HL-60/S4 (cell line): ENCODE measurements at regions not wholly inside any gene's neighbourhood (a gene's known extent, or its start where the extent isn't known, plus 50 kb on each side); places are given as distances from the start of the nearest gene placed in this dataset.

Source experiments
- in situ Hi-C: fragments of 300-500 bp; cut with MboI; formaldehyde crosslinking; loops from 2 replicates; pipeline ENCODE4 v1.14.3; 2022; ENCODE audit warnings: low sequenced_read_pairs

- in situ Hi-C loops: no loop called here
Observed at GRCh38 chr13:85408415-85408814, 390.8 kb downstream of the SLITRK6 start.

- in situ Hi-C loops: no loop called here
Observed at GRCh38 chr13:85406269-85406975, 392.8 kb downstream of the SLITRK6 start.

GRCh38 chr13:85405316-85405897 lies 393.8 kb downstream of the SLITRK6 start:
- in situ Hi-C loops: no loop called here

GRCh38 chr13:85386424-85386823 lies 412.8 kb downstream of the SLITRK6 start:
- in situ Hi-C loops: no loop called here

GRCh38 chr13:85383291-85383690 lies 415.9 kb downstream of the SLITRK6 start:
- in situ Hi-C loops: no loop called here

GRCh38 chr13:85381082-85381481 lies 418.1 kb downstream of the SLITRK6 start:
- in situ Hi-C loops: no loop called here

GRCh38 chr13:85379991-85380390 lies 419.2 kb downstream of the SLITRK6 start:
- in situ Hi-C loops: no loop called here

- in situ Hi-C loops: no loop called here
Observed at GRCh38 chr13:85379433-85379832, 419.8 kb downstream of the SLITRK6 start.

- in situ Hi-C loops: no loop called here
Observed at GRCh38 chr13:85377783-85378182, 421.4 kb downstream of the SLITRK6 start.

- in situ Hi-C loops: no loop called here
Observed at GRCh38 chr13:85373322-85373721, 425.9 kb downstream of the SLITRK6 start.

- in situ Hi-C loops: no loop called here
Observed at GRCh38 chr13:85371254-85371653, 428.0 kb downstream of the SLITRK6 start.

- in situ Hi-C loops: no loop called here
Observed at GRCh38 chr13:85368686-85369085, 430.5 kb downstream of the SLITRK6 start.

- in situ Hi-C loops: no loop called here
Observed at GRCh38 chr13:85367887-85368286, 431.3 kb downstream of the SLITRK6 start.

GRCh38 chr13:85366759-85367417 lies 432.3 kb downstream of the SLITRK6 start:
- in situ Hi-C loops: no loop called here

GRCh38 chr13:85363504-85363903 lies 435.7 kb downstream of the SLITRK6 start:
- in situ Hi-C loops: no loop called here

GRCh38 chr13:85362980-85363379 lies 436.2 kb downstream of the SLITRK6 start:
- in situ Hi-C loops: no loop called here

- in situ Hi-C loops: no loop called here
Observed at GRCh38 chr13:85347251-85347650, 452.0 kb downstream of the SLITRK6 start.

- in situ Hi-C loops: no loop called here
Observed at GRCh38 chr13:85334187-85334586, 465.0 kb downstream of the SLITRK6 start.

GRCh38 chr13:85333506-85334020 lies 465.7 kb downstream of the SLITRK6 start:
- in situ Hi-C loops: no loop called here

- in situ Hi-C loops: no loop called here
Observed at GRCh38 chr13:85332615-85333014, 466.6 kb downstream of the SLITRK6 start.

- in situ Hi-C loops: no loop called here
Observed at GRCh38 chr13:85321734-85322133, 477.5 kb downstream of the SLITRK6 start.

- in situ Hi-C loops: no loop called here
Observed at GRCh38 chr13:85317781-85318180, 481.4 kb downstream of the SLITRK6 start.
